Neuronal stem cell (in vitro differentiated cells): ENCODE measurements at regions not wholly inside any gene's neighbourhood (a gene's known extent, or its start where the extent isn't known, plus 50 kb on each side); places are given as distances from the start of the nearest gene placed in this dataset.

ENCODE experiments used
- DNase-seq: peaks from one replicate; pipeline ENCODE4 v3.0.0-alpha.2; 2013; ENCODE audit warnings: low spot score
- H2AFZ ChIP-seq: one replicate; pipeline ENCODE4 v1.6.1; 2013; ENCODE audit warnings: mild to moderate bottlenecking, low read length, inconsistent platforms
- H2AK5ac ChIP-seq: 2 replicates; pipeline ENCODE4 v1.6.1; 2013; ENCODE audit warnings: low read depth, mild to moderate bottlenecking, inconsistent platforms, low read length, moderate library complexity, mixed read lengths
- H2BK120ac ChIP-seq: 2 replicates; pipeline ENCODE4 v1.6.1; 2013; ENCODE audit warnings: low read depth, mild to moderate bottlenecking, inconsistent platforms, low read length, moderate library complexity, mixed read lengths
- H2BK12ac ChIP-seq: one replicate; pipeline ENCODE4 v1.6.1; 2013; ENCODE audit warnings: low read length, inconsistent platforms
- H2BK15ac ChIP-seq: 2 replicates; pipeline ENCODE4 v1.6.1; 2013; ENCODE audit warnings: mild to moderate bottlenecking, low read length, inconsistent platforms, mixed read lengths
- H2BK5ac ChIP-seq: one replicate; pipeline ENCODE4 v1.6.1; 2013; ENCODE audit warnings: inconsistent platforms, mild to moderate bottlenecking, low read length, moderate library complexity
- H3K14ac ChIP-seq: one replicate; pipeline ENCODE4 v1.6.1; 2013; ENCODE audit warnings: low read length, inconsistent platforms
- H3K18ac ChIP-seq: 2 replicates; pipeline ENCODE4 v1.6.1; 2013; ENCODE audit warnings: low read length, inconsistent platforms
- H3K23ac ChIP-seq: 2 replicates; pipeline ENCODE4 v1.6.1; 2013; ENCODE audit warnings: low read depth, mild to moderate bottlenecking, mixed read lengths, low read length, inconsistent platforms; ENCODE audit not compliant: poor library complexity
- H3K27ac ChIP-seq: replicated peaks from 3 replicates; pipeline ENCODE4 v1.5.1; 2013; ENCODE audit warnings: low read length, inconsistent platforms
- H3K27me3 ChIP-seq, 3 experiments: 2 replicates each; pipeline ENCODE4 v1.6.1; 2013; ENCODE audit warnings: low read length in 3 of 3, mild to moderate bottlenecking in 2 of 3, inconsistent platforms in 1 of 3, low read depth in 1 of 3, mixed read lengths in 1 of 3, moderate library complexity in 1 of 3; ENCODE audit not compliant: control insufficient read depth in 3 of 3, insufficient read depth in 3 of 3
- H3K36me3 ChIP-seq, 2 donors: replicated peaks in 1 of 2; 2 replicates each; pipeline ENCODE4 v1.6.1; 2013; ENCODE audit warnings: low read length in 2 of 2; ENCODE audit not compliant: control insufficient read depth in 2 of 2, insufficient read depth in 2 of 2
- H3K4ac ChIP-seq: 2 replicates; pipeline ENCODE4 v1.6.1; 2013; ENCODE audit warnings: inconsistent platforms, mild to moderate bottlenecking, low read length, moderate library complexity
- H3K4me1 ChIP-seq, 2 donors: 1 replicate in 1 of 2; 2 replicates in 1 of 2; pipeline ENCODE4 v1.6.1; 2013; ENCODE audit warnings: low read length in 2 of 2, low read depth in 1 of 2; ENCODE audit not compliant: control insufficient read depth in 2 of 2, insufficient read depth in 1 of 2
- H3K4me2 ChIP-seq: one replicate; pipeline ENCODE4 v1.6.1; 2013; ENCODE audit warnings: mild to moderate bottlenecking, low read length, inconsistent platforms; ENCODE audit not compliant: insufficient read depth, poor library complexity, severe bottlenecking
- H3K4me3 ChIP-seq, 2 donors: 2 replicates each; pipeline ENCODE4 v1.5.1; 2013; ENCODE audit warnings: low read length in 2 of 2, mild to moderate bottlenecking in 2 of 2, inconsistent platforms in 1 of 2, moderate library complexity in 1 of 2
- H3K79me1 ChIP-seq: one replicate; pipeline ENCODE4 v1.6.1; 2013; ENCODE audit warnings: low read depth, mild to moderate bottlenecking, inconsistent platforms, low read length, moderate library complexity
- H3K9ac ChIP-seq: one replicate; pipeline ENCODE4 v1.6.1; 2013; ENCODE audit warnings: mild to moderate bottlenecking, low read depth, low read length, inconsistent platforms; ENCODE audit not compliant: poor library complexity
- H3K9me3 ChIP-seq, 2 donors: replicated peaks in 1 of 2; 2 replicates each; pipeline versions ENCODE3 to v1.6.1; 2013; ENCODE audit warnings: low read length in 2 of 2, mild to moderate bottlenecking in 2 of 2, inconsistent platforms in 1 of 2, low read depth in 1 of 2, mixed read lengths in 1 of 2, moderate library complexity in 1 of 2; ENCODE audit not compliant: control insufficient read depth in 2 of 2, insufficient read depth in 1 of 2
- H4K8ac ChIP-seq: one replicate; pipeline ENCODE4 v1.6.1; 2013; ENCODE audit warnings: low read depth, mild to moderate bottlenecking, inconsistent platforms, low read length, moderate library complexity
- H4K91ac ChIP-seq: one replicate; pipeline ENCODE4 v1.6.1; 2013; ENCODE audit warnings: low read length, low read depth, mild to moderate bottlenecking, inconsistent platforms; ENCODE audit not compliant: poor library complexity
- WGBS, 2 donors: extraction: QIAGEN DNeasy Blood & Tissue Kit; methylation state at CpG; one replicate each; pipeline ENCODE4 v1.1.7; 2013; ENCODE audit warnings: missing lambda C conversion rate in 2 of 2, mixed read lengths in 1 of 2; ENCODE audit not compliant: insufficient read length in 2 of 2, insufficient replicate concordance in 1 of 2; ENCODE audit errors: extremely low coverage in 2 of 2; 5-methylcytosine and 5-hydroxymethylcytosine counted together

- H3K4ac ChIP-seq = no peak overlapping the region
- no CpG with 5 or more reads among the region's 4 CpGs for WGBS, 2 donors
- H3K27me3 ChIP-seq = no peaks in the 10 kb centered on the region
- H2BK12ac ChIP-seq = no peak overlapping the region
- no peak overlapping the region for H3K4me2 ChIP-seq
- H4K8ac ChIP-seq = no peak overlapping the region
- no peak overlapping the region for H3K4me3 ChIP-seq
- H2AFZ ChIP-seq = no peak overlapping the region
- no peak overlapping the region for H3K9ac ChIP-seq
- H3K79me1 ChIP-seq = no peaks in the 10 kb centered on the region
- no peaks in the 10 kb centered on the region for H3K9me3 ChIP-seq
- peak; percentile 1 for DNase-seq
- H3K27ac ChIP-seq = no peak overlapping the region
- H2BK120ac ChIP-seq = no peak overlapping the region
- H3K18ac ChIP-seq = no peak overlapping the region
- no peak overlapping the region for H3K23ac ChIP-seq
- H2AK5ac ChIP-seq = no peak overlapping the region
- no peak overlapping the region for H2BK15ac ChIP-seq
- H3K36me3 ChIP-seq = no peaks in the 10 kb centered on the region
- H3K4me1 ChIP-seq = peaks cover 3 to 7% of the 10 kb centered on the region in 2 donors
- no peak overlapping the region for H4K91ac ChIP-seq
- no peak overlapping the region for H3K14ac ChIP-seq
- no peak overlapping the region for H2BK5ac ChIP-seq
Measured at GRCh38 chr4:19375136-19375804, 876.4 kb upstream of the SLIT2 start.

- H2BK15ac ChIP-seq = no peak overlapping the region
- no peak overlapping the region for H2BK12ac ChIP-seq
- H3K4me2 ChIP-seq = no peak overlapping the region
- H3K36me3 ChIP-seq = no peaks in the 10 kb centered on the region
- H3K18ac ChIP-seq = no peak overlapping the region
- no CpG with 5 or more reads among the region's 2 CpGs for WGBS, 2 donors
- no peak overlapping the region for H3K23ac ChIP-seq
- no peak overlapping the region for H2BK5ac ChIP-seq
- H4K8ac ChIP-seq = no peak overlapping the region
- no peak overlapping the region for H3K14ac ChIP-seq
- DNase-seq = no peak
- no peaks in the 10 kb centered on the region for H3K79me1 ChIP-seq
- no peak overlapping the region for H3K4ac ChIP-seq
- H2AK5ac ChIP-seq = no peak overlapping the region
- H3K4me1 ChIP-seq = peaks cover 3 to 7% of the 10 kb centered on the region in 2 donors
- no peak overlapping the region for H2BK120ac ChIP-seq
- no peak overlapping the region for H4K91ac ChIP-seq
- no peak overlapping the region for H3K9ac ChIP-seq
- H3K9me3 ChIP-seq = no peaks in the 10 kb centered on the region
- H3K27me3 ChIP-seq = no peaks in the 10 kb centered on the region
- no peak overlapping the region for H2AFZ ChIP-seq
- no peak overlapping the region for H3K4me3 ChIP-seq
- no peak overlapping the region for H3K27ac ChIP-seq
Measured at GRCh38 chr4:19372390-19372789, 879.3 kb upstream of the SLIT2 start.

- Histone ChIP-seq H3K36me3 (no peaks in the 10 kb centered on the region), H2BK12ac (no peak overlapping the region), H3K14ac (no peak overlapping the region), H2BK120ac (no peak overlapping the region), H3K27ac (no peak overlapping the region), H3K23ac (no peak overlapping the region), H3K9me3 (no peaks in the 10 kb centered on the region), H4K8ac (no peak overlapping the region), H2BK5ac (no peak overlapping the region), H3K18ac (no peak overlapping the region), H3K27me3 (no peaks in the 10 kb centered on the region), H4K91ac (no peak overlapping the region), H2AK5ac (no peak overlapping the region), H3K4me3 (no peak overlapping the region), H3K79me1 (no peaks in the 10 kb centered on the region), H3K4me1 (no peaks in the 10 kb centered on the region), H3K9ac (no peak overlapping the region), H3K4ac (no peak overlapping the region), H2BK15ac (no peak overlapping the region), H3K4me2 (no peak overlapping the region), H2AFZ (no peak overlapping the region)
- no CpG with 5 or more reads among the region's 3 CpGs for WGBS, 2 donors
- no peak for DNase-seq
Measured at GRCh38 chr4:19368800-19369199, 882.9 kb upstream of the SLIT2 start.

- Histone ChIP-seq H4K8ac (no peak overlapping the region), H4K91ac (no peak overlapping the region), H2BK12ac (no peak overlapping the region), H2BK5ac (no peak overlapping the region), H2BK120ac (no peak overlapping the region), H2BK15ac (no peak overlapping the region), H2AFZ (no peak overlapping the region), H3K4me2 (no peak overlapping the region), H3K23ac (no peak overlapping the region), H3K79me1 (no peaks in the 10 kb centered on the region), H3K14ac (no peak overlapping the region), H3K27me3 (no peaks in the 10 kb centered on the region), H3K4me3 (no peak overlapping the region), H2AK5ac (no peak overlapping the region), H3K4ac (no peak overlapping the region), H3K9ac (no peak overlapping the region), H3K27ac (no peak overlapping the region), H3K4me1 (no peaks in the 10 kb centered on the region), H3K18ac (no peak overlapping the region), H3K36me3 (no peaks in the 10 kb centered on the region), H3K9me3 (no peaks in the 10 kb centered on the region)
- no peak for DNase-seq
- no CpG with 5 or more reads among the region's 2 CpGs for WGBS, 2 donors
Measured at GRCh38 chr4:19366916-19367315, 884.8 kb upstream of the SLIT2 start.
